ENCODE measurements at regions not wholly inside any gene's neighbourhood (a gene's known extent, or its start where the extent isn't known, plus 50 kb on each side); places are given as distances from the start of the nearest gene placed in this dataset.

DNA sequence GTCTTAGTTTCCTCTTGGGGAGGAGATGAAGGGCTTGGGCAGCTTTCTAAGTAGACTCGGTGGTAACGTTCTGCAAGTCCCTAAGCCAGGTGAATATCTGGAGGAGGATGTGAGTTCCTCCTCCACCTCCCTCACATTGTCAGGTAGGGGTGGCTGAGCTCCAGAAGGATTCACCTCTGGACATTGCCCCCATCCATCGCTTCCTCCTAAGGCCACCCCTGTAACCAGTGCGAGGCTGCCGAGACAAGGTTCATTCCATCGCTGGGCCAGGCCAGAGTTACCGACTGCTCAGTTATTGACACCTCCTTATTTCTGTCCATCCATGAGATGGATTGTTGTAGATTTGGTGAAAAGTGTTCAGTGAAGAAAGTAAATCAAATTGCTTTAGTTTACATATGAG is 334.1 kb upstream of the KLF6 start:
- H3K4me3 ChIP-seq (ENCODE audit: low read length) = no peak overlapping the region
- no peaks in the 10 kb centered on the region for H3K27me3 ChIP-seq (ENCODE audit: insufficient read depth, low read length)
- peaks cover 15% of the 10 kb centered on the region for H3K4me1 ChIP-seq (ENCODE audit: insufficient read depth, low read length)
- H3K9me3 ChIP-seq (ENCODE audit: low read depth, low read length) = no peaks in the 10 kb centered on the region

DNA sequence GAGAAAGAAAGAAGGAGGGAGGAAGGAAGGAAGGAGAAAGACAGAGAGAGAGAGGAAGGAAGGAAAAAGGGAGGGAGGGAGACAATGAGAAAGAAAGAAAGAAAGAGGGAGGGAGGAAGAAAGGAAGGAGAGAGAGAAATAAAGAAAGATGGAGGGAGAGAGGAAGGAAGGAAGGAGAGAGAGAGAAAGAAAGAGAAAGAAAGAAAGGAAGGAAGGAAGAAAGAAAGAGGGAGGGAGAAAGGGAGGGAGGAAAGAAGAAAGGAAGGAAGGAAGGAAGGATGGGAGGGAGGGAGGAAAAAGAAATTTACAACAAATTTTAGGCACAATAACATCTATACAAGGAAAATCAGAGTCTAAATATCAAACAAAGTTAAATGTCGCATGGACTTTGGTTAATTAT is 332.6 kb upstream of the KLF6 start:
- Histone ChIP-seq H3K9me3 (ENCODE audit: low read depth, low read length) (no peaks in the 10 kb centered on the region), H3K27me3 (ENCODE audit: insufficient read depth, low read length) (no peaks in the 10 kb centered on the region), H3K4me3 (ENCODE audit: low read length) (no peak overlapping the region), H3K4me1 (ENCODE audit: insufficient read depth, low read length) (peaks cover 15% of the 10 kb centered on the region)

DNA sequence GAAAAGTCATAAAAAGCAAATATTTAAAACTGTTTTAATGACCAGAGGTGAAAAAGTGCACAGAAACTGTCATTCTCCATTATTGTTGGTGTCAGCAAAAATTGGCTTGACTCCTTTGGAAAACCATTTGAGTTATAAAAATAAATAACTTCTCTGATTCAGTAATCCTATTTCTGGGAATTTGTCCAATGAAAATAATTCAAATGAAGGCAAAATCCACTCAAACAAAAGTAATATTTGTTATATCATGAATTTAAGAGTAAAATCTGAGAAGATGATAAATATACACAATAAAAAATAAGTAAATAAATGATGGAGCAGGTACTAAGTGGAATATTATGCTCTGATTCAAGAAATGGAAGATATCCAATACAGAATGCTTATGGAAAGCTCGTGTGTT is 326.6 kb upstream of the KLF6 start:
- Histone ChIP-seq H3K9me3 (ENCODE audit: low read depth, low read length) (no peaks in the 10 kb centered on the region), H3K4me3 (ENCODE audit: low read length) (no peak overlapping the region), H3K4me1 (ENCODE audit: insufficient read depth, low read length) (no peaks in the 10 kb centered on the region), H3K27me3 (ENCODE audit: insufficient read depth, low read length) (no peaks in the 10 kb centered on the region)

DNA sequence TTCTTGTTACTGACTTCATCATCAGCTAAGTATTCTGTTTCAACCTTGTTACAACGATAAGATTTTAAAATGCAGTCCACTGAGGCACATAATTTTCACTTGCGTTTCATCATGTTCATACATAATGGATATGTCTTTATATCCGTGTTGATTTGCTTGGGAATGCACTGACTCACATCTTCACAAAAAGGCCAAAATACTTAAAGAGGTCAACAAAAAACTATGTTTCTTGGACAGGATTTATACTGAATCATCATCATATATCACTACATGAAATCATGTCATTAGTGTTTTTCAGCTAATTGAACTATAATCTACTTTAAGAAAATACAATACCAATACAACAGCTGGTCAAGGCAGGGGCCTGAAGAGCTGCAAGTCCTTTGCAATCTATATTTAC is 324.5 kb upstream of the KLF6 start:
- Histone ChIP-seq H3K27me3 (ENCODE audit: insufficient read depth, low read length) (no peaks in the 10 kb centered on the region), H3K4me1 (ENCODE audit: insufficient read depth, low read length) (no peaks in the 10 kb centered on the region), H3K4me3 (ENCODE audit: low read length) (no peak overlapping the region), H3K9me3 (ENCODE audit: low read depth, low read length) (no peaks in the 10 kb centered on the region)

DNA sequence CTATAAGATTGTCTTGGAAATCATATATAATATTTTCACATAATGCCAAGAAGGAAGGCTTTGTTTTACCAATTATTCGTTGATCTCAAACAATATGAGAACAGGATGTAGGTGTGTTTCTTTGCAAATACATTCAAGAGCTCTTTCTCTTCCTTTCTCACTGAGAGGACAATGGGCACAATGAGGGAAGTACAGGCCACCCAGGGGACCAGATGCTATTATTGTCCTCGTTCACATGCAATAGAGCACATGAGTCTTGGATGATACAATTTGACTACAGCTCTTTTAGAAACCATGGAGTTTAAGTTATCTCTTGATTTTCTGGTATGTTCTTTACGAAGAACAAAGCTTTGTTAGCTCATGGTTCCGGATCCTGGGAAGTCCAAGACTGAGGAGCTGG is 323.7 kb upstream of the KLF6 start:
- Histone ChIP-seq H3K4me3 (ENCODE audit: low read length) (no peak overlapping the region), H3K9me3 (ENCODE audit: low read depth, low read length) (no peaks in the 10 kb centered on the region), H3K4me1 (ENCODE audit: insufficient read depth, low read length) (no peaks in the 10 kb centered on the region), H3K27me3 (ENCODE audit: insufficient read depth, low read length) (no peaks in the 10 kb centered on the region)

DNA sequence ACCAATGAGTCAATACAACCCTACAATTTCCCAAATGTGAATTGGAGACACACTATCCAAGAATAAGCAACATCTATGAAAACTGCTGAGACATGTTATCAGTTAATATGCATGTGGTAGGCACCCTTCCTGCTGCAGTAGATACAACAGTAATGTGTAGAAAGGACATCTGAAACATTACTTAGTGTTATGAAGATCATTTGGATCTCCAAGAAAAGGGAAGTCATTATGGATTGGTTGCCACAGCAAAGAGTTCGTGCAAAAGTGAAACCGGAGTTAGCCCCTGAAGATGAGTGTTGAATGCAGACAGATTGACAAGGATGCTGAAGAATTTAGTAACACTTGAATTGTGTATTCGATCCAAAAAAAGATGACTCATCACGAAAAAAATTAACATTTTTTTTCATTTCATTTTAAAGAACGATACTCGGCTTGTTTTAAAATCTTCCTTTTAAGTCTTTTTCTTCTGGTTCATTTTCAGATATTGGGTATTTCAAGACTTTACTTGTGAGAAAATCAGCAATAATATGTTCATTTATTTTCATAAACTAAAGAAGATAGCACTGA is 322.4 kb upstream of the KLF6 start:
- Histone ChIP-seq H3K9me3 (ENCODE audit: low read depth, low read length) (no peaks in the 10 kb centered on the region), H3K4me3 (ENCODE audit: low read length) (no peak overlapping the region)

DNA sequence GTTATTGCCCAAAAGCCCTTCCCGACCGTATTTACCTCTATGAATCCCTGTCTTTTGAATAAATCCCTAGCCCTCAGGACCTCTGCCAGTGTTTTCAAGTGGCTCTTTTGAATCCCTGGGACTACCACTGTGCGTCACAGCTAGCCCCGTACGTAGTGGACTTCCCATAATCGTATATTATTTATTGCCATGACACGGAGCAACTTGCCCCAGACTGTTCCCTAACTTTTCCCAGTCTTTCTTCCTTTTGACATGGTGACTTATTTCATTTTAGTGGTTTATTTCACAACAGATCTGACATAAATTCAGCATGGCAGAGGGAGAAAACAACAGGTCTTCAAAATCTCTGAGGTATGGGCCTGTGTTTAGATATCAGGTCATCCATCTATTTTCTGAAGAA is 318.6 kb upstream of the KLF6 start:
- no peak overlapping the region for H3K4me3 ChIP-seq (ENCODE audit: low read length)
- H3K27me3 ChIP-seq (ENCODE audit: insufficient read depth, low read length) = no peaks in the 10 kb centered on the region
- no peaks in the 10 kb centered on the region for H3K9me3 ChIP-seq (ENCODE audit: low read depth, low read length)
- no peaks in the 10 kb centered on the region for H3K4me1 ChIP-seq (ENCODE audit: insufficient read depth, low read length)

More for the DNA sequence above, 322.4 kb upstream of the KLF6 start:
- no peaks in the 10 kb centered on the region for H3K4me1 ChIP-seq (ENCODE audit: insufficient read depth, low read length)
- H3K27me3 ChIP-seq (ENCODE audit: insufficient read depth, low read length) = no peaks in the 10 kb centered on the region

DNA sequence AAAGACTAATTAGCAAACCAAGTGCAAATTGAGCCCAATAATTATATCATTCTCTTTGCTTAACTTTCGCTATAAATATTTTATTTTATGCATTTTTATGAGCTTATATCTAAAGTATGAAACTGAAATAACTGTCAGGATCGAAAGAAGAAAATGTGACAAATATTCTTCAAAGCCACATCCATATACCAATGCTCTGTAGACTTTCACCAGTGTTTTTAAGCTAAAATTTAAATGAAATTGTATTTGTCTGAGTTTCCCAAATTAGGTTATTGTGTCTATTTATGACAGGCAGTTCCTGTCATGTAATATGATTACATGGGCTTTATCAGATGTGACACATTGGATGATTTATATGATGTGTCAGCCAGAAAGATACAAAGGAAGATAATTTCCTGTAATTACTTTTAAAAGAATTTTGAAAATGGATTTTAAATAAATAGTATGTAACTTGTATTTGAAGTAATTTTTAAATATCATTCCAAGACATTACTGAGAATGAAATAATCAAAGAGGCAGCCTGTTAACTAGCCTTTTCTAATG is 317.9 kb upstream of the KLF6 start:
- no peaks in the 10 kb centered on the region for H3K4me1 ChIP-seq (ENCODE audit: insufficient read depth, low read length)
- H3K9me3 ChIP-seq (ENCODE audit: low read depth, low read length) = no peaks in the 10 kb centered on the region
- H3K27me3 ChIP-seq (ENCODE audit: insufficient read depth, low read length) = no peaks in the 10 kb centered on the region
- H3K4me3 ChIP-seq (ENCODE audit: low read length) = no peak overlapping the region

DNA sequence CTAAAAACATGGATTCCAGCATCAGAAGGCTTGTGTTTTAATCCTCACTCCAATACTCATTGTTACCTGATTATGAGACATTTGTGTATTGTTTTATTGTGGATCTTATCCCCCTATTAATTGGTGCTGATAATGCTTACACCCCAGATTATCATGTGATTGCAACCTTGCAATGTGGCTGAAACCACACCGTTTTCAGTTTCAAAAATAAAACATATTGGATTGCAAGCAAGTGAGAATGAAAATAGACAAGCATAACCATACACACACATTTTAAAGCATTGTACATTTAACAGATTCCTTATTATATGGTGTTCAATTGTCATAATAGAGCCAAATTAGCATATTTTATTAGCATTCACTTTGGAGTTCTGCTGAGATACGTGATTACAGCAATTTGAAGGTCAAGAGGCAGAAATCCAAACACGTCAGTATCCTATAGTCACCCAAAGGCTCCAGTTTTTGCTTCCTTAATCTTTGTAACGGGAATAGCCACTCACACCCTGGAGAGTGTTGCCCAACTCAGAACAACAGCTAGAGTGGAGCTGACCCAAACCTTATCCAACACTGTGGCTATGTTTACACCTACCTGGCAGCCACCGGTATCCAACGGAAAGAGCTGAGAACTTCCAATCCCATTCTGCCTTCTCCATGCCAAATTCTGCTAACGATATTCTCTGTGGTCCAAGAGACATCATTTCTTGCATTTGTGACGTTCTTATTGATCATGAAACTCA is 317.1 kb upstream of the KLF6 start:
- no peaks in the 10 kb centered on the region for H3K9me3 ChIP-seq (ENCODE audit: low read depth, low read length)
- no peaks in the 10 kb centered on the region for H3K27me3 ChIP-seq (ENCODE audit: insufficient read depth, low read length)
- no peaks in the 10 kb centered on the region for H3K4me1 ChIP-seq (ENCODE audit: insufficient read depth, low read length)
- no peak overlapping the region for H3K4me3 ChIP-seq (ENCODE audit: low read length)

DNA sequence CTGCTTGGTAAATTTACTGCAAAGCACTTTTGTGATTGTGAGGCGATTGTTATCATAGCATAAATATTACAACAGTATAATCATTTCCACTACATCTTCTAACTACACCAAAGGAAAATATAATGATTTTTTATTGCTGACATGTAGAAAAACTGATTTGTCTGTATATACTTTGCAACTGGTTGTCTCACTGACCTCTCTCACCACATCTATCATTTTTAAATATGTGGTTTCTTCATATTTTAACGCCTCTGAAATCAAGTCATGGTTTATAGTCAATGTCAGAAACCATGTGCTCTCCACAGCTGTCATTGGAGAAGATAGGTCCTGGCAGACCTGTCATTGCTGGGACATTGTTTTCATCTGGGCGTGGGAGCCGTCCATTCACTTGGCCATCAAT is 315.4 kb upstream of the KLF6 start:
- H3K4me3 ChIP-seq (ENCODE audit: low read length) = no peak overlapping the region
- H3K4me1 ChIP-seq (ENCODE audit: insufficient read depth, low read length) = no peaks in the 10 kb centered on the region
- no peaks in the 10 kb centered on the region for H3K27me3 ChIP-seq (ENCODE audit: insufficient read depth, low read length)
- H3K9me3 ChIP-seq (ENCODE audit: low read depth, low read length) = no peaks in the 10 kb centered on the region

DNA sequence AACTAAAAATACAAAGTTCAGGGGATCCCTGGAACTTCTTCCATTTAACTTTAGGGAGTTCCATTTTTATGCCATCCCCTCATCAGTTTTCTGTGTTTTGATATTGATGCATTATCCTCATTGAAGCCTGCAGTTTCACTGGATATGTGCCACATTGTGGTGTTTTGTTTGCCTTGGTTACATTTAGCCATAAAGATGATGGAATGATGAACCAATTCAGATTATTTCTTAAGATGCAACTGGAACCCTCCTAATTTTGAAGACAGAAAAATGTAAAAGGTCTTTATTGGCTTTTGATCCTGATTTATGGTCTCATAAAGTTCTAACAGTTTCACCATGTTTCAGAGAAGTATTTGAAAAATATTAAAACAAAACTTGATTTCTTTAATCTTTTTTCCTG is 314.2 kb upstream of the KLF6 start:
- no peaks in the 10 kb centered on the region for H3K4me1 ChIP-seq (ENCODE audit: insufficient read depth, low read length)
- H3K4me3 ChIP-seq (ENCODE audit: low read length) = no peak overlapping the region
- H3K27me3 ChIP-seq (ENCODE audit: insufficient read depth, low read length) = no peaks in the 10 kb centered on the region
- H3K9me3 ChIP-seq (ENCODE audit: low read depth, low read length) = no peaks in the 10 kb centered on the region

DNA sequence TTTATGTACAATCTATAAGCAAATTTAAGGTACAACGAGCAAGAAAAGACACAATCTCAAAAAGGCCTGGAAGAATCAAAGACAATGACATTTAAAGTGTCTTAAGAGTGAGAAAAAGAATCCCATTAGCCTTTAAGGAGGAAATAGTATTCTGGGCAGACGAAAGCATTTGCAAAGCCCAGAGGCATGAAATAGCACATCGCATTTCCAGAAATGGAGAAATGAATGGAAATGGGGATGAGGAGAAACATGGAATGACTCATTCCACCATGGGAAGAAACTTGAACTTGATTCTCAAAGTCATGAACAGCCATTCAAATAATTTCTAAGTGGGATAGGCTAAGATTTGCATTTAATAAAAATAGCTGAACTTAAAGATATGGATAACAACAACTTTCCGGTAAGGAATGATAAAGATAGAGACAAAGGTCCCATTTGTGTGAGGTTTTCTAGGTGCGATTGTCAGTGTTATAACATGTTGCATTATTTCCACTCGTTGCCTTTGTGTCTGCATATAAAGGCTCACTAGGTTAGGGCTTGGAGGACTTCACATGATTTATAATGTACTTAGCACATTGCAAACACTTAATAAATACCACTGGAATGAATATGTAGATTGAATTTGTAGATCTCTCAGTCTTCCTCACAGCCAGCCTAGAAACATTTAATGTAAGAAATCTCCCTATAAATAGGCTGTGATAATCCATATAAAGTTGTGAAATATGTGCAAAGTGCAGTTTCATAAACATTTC is 310.3 kb upstream of the KLF6 start:
- Histone ChIP-seq H3K4me1 (ENCODE audit: insufficient read depth, low read length) (no peaks in the 10 kb centered on the region), H3K9me3 (ENCODE audit: low read depth, low read length) (no peaks in the 10 kb centered on the region)

DNA sequence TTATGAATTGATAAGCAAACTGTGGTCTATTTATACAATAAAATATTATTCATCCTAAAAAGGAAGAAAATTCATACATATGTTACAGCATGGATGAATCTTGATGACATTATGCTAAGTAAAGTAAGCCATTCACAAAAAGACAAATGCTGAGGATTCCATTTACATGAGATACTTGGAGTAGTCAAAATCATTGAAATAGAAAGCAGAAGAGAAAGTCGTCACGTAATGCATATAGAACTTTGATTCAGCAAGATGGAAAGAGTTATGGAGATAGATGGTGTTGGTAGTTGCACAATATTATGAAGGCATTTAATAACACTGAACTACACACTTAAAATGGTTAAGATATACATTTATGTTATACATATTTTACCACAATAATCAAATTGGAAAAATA is 309.7 kb upstream of the KLF6 start:
- no peaks in the 10 kb centered on the region for H3K9me3 ChIP-seq (ENCODE audit: low read depth, low read length)
- H3K27me3 ChIP-seq (ENCODE audit: insufficient read depth, low read length) = no peaks in the 10 kb centered on the region
- no peak overlapping the region for H3K4me3 ChIP-seq (ENCODE audit: low read length)
- H3K4me1 ChIP-seq (ENCODE audit: insufficient read depth, low read length) = no peaks in the 10 kb centered on the region

More for the DNA sequence above, 310.3 kb upstream of the KLF6 start:
- no peak overlapping the region for H3K4me3 ChIP-seq (ENCODE audit: low read length)
- H3K27me3 ChIP-seq (ENCODE audit: insufficient read depth, low read length) = no peaks in the 10 kb centered on the region

DNA sequence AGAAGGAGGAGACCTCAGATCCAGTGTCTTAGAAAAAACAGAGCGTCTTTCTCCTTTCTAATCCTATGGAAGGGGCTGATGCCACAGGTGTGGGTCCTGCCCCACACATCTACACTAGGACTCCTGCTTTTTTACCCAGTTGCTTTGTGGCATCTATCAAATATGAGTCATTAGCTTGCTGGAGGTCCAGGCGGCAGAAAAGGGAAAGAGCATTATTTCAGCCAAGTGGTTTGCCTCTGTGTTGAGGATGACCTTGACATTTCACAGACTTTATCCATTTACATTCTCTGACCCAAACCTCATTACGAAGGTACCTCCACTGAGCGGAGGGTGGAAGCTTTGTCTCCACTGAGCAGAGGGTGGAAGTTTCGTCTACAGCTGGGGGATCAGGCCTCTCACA is 308.4 kb upstream of the KLF6 start:
- Histone ChIP-seq H3K27me3 (ENCODE audit: insufficient read depth, low read length) (no peaks in the 10 kb centered on the region), H3K4me1 (ENCODE audit: insufficient read depth, low read length) (no peaks in the 10 kb centered on the region), H3K9me3 (ENCODE audit: low read depth, low read length) (no peaks in the 10 kb centered on the region), H3K4me3 (ENCODE audit: low read length) (no peak overlapping the region)

DNA sequence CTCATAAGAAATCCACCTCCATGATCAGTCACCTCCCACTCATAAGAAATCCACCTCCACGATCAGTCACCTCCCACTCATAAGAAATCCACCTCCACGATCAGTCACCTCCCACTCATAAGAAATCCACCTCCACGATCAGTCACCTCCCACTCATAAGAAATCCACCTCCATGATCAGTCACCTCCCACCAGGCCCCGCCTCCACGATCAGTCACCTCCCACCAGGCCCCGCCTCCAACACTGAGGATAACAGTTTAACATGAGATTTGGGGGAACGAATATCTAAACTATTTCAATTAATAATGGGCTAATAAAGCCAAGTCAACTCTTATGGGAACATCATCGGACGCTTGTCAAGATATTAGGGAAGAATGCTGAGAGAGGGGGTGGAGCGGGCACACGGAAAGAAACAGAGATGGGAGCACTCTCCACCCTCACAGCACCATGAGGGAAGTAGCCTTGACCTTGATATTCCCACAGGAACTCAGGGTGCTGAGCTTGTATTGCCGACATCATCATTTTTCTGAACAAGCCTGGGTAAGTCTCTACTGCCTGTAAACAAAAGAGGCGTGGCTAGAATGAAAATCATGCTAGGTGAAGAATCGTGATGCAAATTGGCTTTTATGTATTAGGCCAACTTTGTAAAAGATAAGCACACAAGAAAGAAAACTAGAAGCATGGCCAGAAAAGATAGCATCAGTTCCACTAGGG is 303.5 kb upstream of the KLF6 start:
- Histone ChIP-seq H3K4me1 (ENCODE audit: insufficient read depth, low read length) (no peaks in the 10 kb centered on the region), H3K27me3 (ENCODE audit: insufficient read depth, low read length) (no peaks in the 10 kb centered on the region), H3K4me3 (ENCODE audit: low read length) (no peak overlapping the region), H3K9me3 (ENCODE audit: low read depth, low read length) (no peaks in the 10 kb centered on the region)

All from mononuclear cell (primary cell).